CD4-positive, alpha-beta T cell (primary cell): ENCODE measurements at regions not wholly inside any gene's neighbourhood (a gene's known extent, or its start where the extent isn't known, plus 50 kb on each side); places are given as distances from the start of the nearest gene placed in this dataset.

Experiments
- ATAC-seq: fragments of 200-7000 bp; cut with Tn5 transposase; one replicate; pipeline ENCODE4 v1.10.0; 2022; ENCODE audit warnings: mild to moderate bottlenecking; ENCODE audit not compliant: poor library complexity
- CTCF ChIA-PET: fragments of 350-600 bp; sonication (Branson Sonifier 250); formaldehyde crosslinking; loops from one replicate; lab custom pipeline; 2021; ENCODE audit warnings: antibody characterized with exemption, inconsistent platforms; lab: Charles Lee
- POLR2A ChIA-PET: fragments of 350-600 bp; sonication (Branson Sonifier 250); formaldehyde crosslinking; loops from one replicate; lab custom pipeline; 2021; ENCODE audit warnings: antibody characterized with exemption, inconsistent platforms; lab: Charles Lee
- DNase-seq, 14 experiments: peaks; one replicate each; pipeline ENCODE4 v3.0.0-alpha.2; 2013 to 2020; ENCODE audit warnings: mixed read lengths in 2 of 14
- H3K27ac ChIP-seq, 2 donors: one replicate each; pipeline versions ENCODE4 v1.5.1 to v1.7.0; 2013; ENCODE audit warnings: low read length in 2 of 2, low read depth in 1 of 2, mild to moderate bottlenecking in 1 of 2
- H3K27me3 ChIP-seq, 2 experiments: 1 replicate in 1 of 2; 2 replicates in 1 of 2; pipeline versions ENCODE4 v1.6.1 to v1.7.0; 2013; ENCODE audit warnings: low read length in 2 of 2, control low read depth in 1 of 2, mild to moderate bottlenecking in 1 of 2, moderate library complexity in 1 of 2; ENCODE audit not compliant: insufficient read depth in 2 of 2, control insufficient read depth in 1 of 2
- H3K36me3 ChIP-seq: one replicate; pipeline ENCODE4 v1.6.1; 2013; ENCODE audit warnings: low read length, control low read depth; ENCODE audit not compliant: insufficient read depth
- H3K4me1 ChIP-seq: one replicate; pipeline ENCODE4 v1.6.1; 2013; ENCODE audit warnings: low read length, control low read depth; ENCODE audit not compliant: insufficient read depth
- H3K4me3 ChIP-seq: one replicate; pipeline ENCODE4 v1.5.1; 2013; ENCODE audit warnings: mild to moderate bottlenecking, low read length, moderate library complexity
- H3K9me3 ChIP-seq, 2 experiments: 1 replicate in 1 of 2; 2 replicates in 1 of 2; pipeline versions ENCODE4 v1.6.1 to v1.7.0; 2013; ENCODE audit warnings: low read length in 2 of 2, mild to moderate bottlenecking in 2 of 2, control low read depth in 1 of 2, moderate library complexity in 1 of 2; ENCODE audit not compliant: control insufficient read depth in 1 of 2, insufficient read depth in 1 of 2
- H3K27ac Mint-ChIP-seq: one replicate; pipeline ENCODE4 v1.8.0; 2020; ENCODE audit warnings: mixed read lengths
- H3K27me3 Mint-ChIP-seq: one replicate; pipeline ENCODE4 v1.8.0; 2021; ENCODE audit warnings: mixed read lengths
- H3K36me3 Mint-ChIP-seq: one replicate; pipeline ENCODE4 v1.8.0; 2021; ENCODE audit warnings: low read depth, mixed read lengths
- H3K4me1 Mint-ChIP-seq: one replicate; pipeline ENCODE4 v1.8.0; 2021; ENCODE audit warnings: low read depth, mixed read lengths
- H3K4me3 Mint-ChIP-seq: one replicate; pipeline ENCODE4 v1.8.0; 2020; ENCODE audit warnings: mild to moderate bottlenecking, mixed read lengths
- H3K9me3 Mint-ChIP-seq: one replicate; pipeline ENCODE4 v1.8.0; 2020; ENCODE audit warnings: mixed read lengths
- CTCF ChIP-seq: fragments of 200-600 bp; IDR thresholded peaks from one replicate; pipeline ENCODE4 v1.8.0; 2022; ENCODE audit warnings: antibody characterized with exemption, mild to moderate bottlenecking
- intact Hi-C, 2 experiments: fragments of 100-400 bp; cut with DNase I in 1 of 2; cut with micrococcal nuclease in 1 of 2; formaldehyde crosslinking; loops; one replicate each; pipeline versions ENCODE4 v1.15.1 to v1.9.0; 2023 to 2025; cut with DNase I, micrococcal nuclease

- intact Hi-C loops: no loop called here
- Histone ChIP-seq H3K36me3 (no peaks in the 10 kb centered on the region), H3K27me3 (no peaks in the 10 kb centered on the region), H3K4me1 (no peaks in the 10 kb centered on the region), H3K4me3 (no peak overlapping the region), H3K27ac (no peak overlapping the region), H3K9me3 (peaks cover 0 to 2% of the 10 kb centered on the region in 2 experiments)
- Mint-ChIP-seq H3K36me3 (no peaks in the 10 kb centered on the region), H3K27me3 (no peaks in the 10 kb centered on the region), H3K4me3 (no peak overlapping the region), H3K27ac (no peak overlapping the region), H3K9me3 (no peaks in the 10 kb centered on the region), H3K4me1 (no peaks in the 10 kb centered on the region)
- ChIA-PET CTCF (no interaction called here), POLR2A (no interaction called here)
- ATAC-seq: no peak
- no peak for TF ChIP-seq CTCF
- DNase-seq: no peak
These were observed 71.0 kb upstream of the ST8SIA4 start for GRCh38 chr5:100974082-100974481.

DNA sequence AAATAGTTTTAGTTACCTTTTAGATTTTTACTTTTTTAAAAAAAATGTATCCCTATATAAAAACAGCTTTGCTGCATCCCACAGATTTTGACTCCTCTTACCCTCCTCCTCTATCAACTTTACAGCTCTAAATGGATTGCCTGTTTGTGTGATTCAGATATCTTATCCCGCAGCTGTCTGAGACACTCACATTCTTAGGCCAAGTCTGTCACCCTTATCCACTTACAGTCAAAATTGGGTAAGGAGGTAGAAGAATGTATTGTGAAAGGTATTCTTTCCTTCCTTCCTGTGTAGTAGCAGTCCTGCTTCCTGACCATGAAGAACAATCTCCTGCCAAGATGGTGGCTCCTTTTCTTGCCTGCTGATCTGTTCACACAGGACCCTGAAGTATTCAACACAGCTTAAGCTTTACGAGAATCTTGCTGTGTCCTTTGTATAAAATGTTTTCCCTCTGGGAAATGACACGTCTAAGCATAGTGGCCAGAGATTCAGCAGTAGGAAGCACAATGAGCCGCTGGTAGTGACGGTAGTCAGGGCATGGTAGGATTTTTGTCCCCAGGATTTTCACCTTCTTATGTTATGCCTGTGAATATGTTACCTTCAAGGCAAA is 67.7 kb upstream of the ST8SIA4 start:
- ChIA-PET POLR2A (no interaction called here), CTCF (no interaction called here)
- Mint-ChIP-seq H3K4me1 (no peaks in the 10 kb centered on the region), H3K36me3 (no peaks in the 10 kb centered on the region), H3K4me3 (no peak overlapping the region), H3K27ac (no peak overlapping the region), H3K27me3 (no peaks in the 10 kb centered on the region), H3K9me3 (no peaks in the 10 kb centered on the region)
- TF ChIP-seq CTCF: no peak
- H3K9me3 ChIP-seq: no peaks in the 10 kb centered on the region
- no peaks in the 10 kb centered on the region for H3K27me3 ChIP-seq
- H3K4me1 ChIP-seq: no peaks in the 10 kb centered on the region
- DNase-seq (no peak), ATAC-seq (no peak)
- no peak overlapping the region for H3K4me3 ChIP-seq
- H3K27ac ChIP-seq: no peak overlapping the region
- intact Hi-C loops: no loop called here
- H3K36me3 ChIP-seq: no peaks in the 10 kb centered on the region

DNA sequence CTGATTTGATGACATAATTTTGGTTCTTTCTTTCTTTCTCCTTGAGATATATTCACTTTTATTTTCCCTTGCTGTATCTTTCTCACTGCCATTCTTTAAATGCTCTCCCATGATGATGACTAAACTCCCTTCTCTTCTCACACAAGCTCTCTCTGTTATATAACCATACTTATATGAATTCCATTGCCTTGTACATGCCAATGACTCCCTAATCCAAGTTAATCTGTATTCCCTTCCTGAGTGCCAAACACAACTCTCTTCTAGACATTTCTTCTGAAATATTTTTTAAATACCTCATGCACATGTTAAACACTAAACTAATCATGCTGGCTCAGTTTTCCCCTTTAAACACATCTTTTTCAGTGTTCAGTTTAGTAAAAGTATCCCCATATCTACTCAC is 62.2 kb upstream of the ST8SIA4 start:
- intact Hi-C loops: no loop called here
- ChIA-PET POLR2A (interaction anchor here (1.4 kb wide), 1 partner anchor 65 kb away, joined by 3 read pairs; no protein-coding TSS in a partner anchor), CTCF (no interaction called here)
- Histone ChIP-seq H3K27ac (no peak overlapping the region), H3K4me1 (no peaks in the 10 kb centered on the region), H3K4me3 (no peak overlapping the region), H3K9me3 (no peaks in the 10 kb centered on the region), H3K36me3 (no peaks in the 10 kb centered on the region), H3K27me3 (no peaks in the 10 kb centered on the region)
- Mint-ChIP-seq H3K27ac (no peak overlapping the region), H3K27me3 (no peaks in the 10 kb centered on the region), H3K4me3 (no peak overlapping the region), H3K4me1 (no peaks in the 10 kb centered on the region), H3K9me3 (peaks cover 2% of the 10 kb centered on the region), H3K36me3 (no peaks in the 10 kb centered on the region)
- no peak for TF ChIP-seq CTCF
- no peak for ATAC-seq
- DNase-seq: no peak
